NCI-H82 treated with DMSO at 0.1 percent for 48 hours (cell line): ENCODE measurements at regions not wholly inside any gene's neighbourhood (a gene's known extent, or its start where the extent isn't known, plus 50 kb on each side); places are given as distances from the start of the nearest gene placed in this dataset.

Source experiments
- DNase-seq: peaks from one replicate; lab custom pipeline; 2025; ENCODE audit not compliant: unreplicated experiment; lab: John Stamatoyannopoulos, UW

DNA sequence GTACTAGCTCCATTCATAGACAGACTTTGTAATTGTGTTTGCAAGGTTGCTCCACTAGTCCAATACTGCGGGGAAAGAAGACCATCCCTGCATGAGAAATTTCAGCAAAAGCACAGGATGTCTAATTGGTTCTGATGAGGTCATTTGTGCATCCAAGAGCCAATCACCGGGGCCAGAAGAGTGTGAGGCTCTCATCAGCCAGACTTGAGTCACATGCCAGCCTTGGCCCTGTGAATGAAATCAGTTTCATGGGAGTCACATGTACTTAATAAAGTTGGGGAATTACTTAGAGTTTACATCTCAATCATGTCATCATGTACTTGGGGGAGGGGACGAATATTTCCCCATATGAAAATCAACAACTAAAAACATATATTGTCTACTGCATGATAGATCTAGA is 1236.0 kb downstream of the MAT2B start:
- DNase-seq, result no peak

- DNase-seq, result no peak
Observed at GRCh38 chr5:164742025-164742424, 1236.6 kb downstream of the MAT2B start.

- no peak for DNase-seq
Observed at GRCh38 chr5:164746723-164747122, 1241.3 kb downstream of the MAT2B start.

- DNase-seq, result no peak
Observed at GRCh38 chr5:164747371-164747770, 1242.0 kb downstream of the MAT2B start.

DNA sequence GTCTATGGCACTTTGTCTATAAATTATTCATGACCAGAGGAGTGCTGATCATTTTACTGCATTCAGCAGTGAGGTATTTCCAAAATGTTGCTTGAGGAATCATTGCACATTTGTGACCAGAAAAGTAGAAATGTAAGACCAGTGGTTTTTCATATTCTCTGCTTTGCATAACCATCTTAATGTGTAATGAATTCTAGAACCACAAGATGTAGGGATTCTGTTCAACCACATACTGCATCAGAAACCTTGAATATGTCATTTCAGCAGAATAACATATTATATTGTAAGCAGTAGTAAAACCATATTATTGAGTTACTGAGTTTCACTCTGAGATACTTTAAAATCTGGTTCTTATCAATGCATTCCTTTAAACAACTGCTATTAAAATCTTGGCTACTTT is 1243.4 kb downstream of the MAT2B start:
- no peak for DNase-seq

GRCh38 chr5:164753434-164753833 is 1248.0 kb downstream of the MAT2B start:
- no peak for DNase-seq

- DNase-seq, result peak; percentile 18
Observed at GRCh38 chr5:164763206-164763605, 1257.8 kb downstream of the MAT2B start.

- no peak for DNase-seq
Observed at GRCh38 chr5:164772122-164772521, 1266.7 kb downstream of the MAT2B start.

GRCh38 chr5:164784230-164784629 is 1278.8 kb downstream of the MAT2B start:
- DNase-seq, result no peak

- DNase-seq, result no peak
Observed at GRCh38 chr5:164798110-164798509, 1292.7 kb downstream of the MAT2B start.

DNA sequence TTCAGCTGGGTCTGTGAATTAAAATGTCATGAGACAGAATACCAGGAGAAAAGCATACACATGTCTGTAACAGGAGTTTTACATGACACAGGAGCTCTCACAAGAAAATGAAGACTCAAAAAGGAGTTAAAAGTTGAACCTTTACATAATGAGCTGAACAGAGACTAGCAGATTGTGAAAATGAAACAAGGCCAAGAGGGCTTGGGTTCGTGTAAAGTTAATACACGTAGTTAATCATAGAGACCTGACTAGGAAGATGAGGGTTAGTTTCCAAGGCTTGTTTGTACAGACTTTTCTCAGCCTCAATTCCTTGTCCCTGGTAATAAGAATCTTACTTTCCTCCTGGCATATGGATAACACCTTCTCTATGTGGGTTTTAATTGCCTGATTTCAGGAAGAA is 1294.0 kb downstream of the MAT2B start:
- DNase-seq, result no peak

GRCh38 chr5:164801910-164802309 is 1296.5 kb downstream of the MAT2B start:
- DNase-seq, result no peak

GRCh38 chr5:164809821-164810220 is 1304.4 kb downstream of the MAT2B start:
- DNase-seq, result no peak

GRCh38 chr5:164818445-164818844 is 1313.0 kb downstream of the MAT2B start:
- DNase-seq, result no peak

DNA sequence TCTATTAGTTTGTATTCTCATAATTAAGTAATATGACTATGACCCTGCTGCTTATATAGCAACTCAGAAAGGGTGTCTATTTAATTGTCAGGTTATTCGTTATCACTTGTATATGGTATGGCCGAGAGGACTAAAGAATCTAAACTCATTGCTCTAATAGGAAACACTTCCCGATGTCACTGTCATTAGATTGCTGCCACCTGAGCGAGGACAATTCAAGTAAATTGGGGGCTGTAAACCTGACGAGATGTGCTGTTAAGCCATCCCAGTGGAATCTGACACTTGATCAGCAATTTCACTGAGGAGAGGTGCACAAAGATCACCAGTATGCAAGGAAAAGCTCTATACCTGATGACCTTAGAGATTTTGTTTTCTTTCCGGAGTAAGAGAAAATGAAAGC is 1319.3 kb downstream of the MAT2B start:
- DNase-seq, result no peak

DNA sequence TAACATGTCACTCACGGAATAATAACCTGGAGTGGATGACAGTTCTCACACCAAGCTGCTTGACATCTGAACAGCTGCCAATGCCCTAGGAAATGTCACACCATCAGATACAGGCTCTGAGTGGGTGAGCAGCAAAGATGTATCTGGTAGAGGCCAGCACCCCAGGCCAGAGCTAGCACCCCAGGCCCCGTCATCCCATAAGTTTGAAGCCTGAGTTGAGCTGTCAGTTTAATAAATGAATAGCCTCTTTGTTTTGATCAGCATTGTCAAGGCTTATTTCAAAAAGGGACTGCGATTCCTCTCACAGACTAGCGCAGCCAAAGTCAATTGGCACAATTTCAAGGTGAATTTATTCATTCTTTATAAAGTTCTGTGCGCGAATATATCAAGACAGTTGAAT is 1327.1 kb downstream of the MAT2B start:
- no peak for DNase-seq

DNA sequence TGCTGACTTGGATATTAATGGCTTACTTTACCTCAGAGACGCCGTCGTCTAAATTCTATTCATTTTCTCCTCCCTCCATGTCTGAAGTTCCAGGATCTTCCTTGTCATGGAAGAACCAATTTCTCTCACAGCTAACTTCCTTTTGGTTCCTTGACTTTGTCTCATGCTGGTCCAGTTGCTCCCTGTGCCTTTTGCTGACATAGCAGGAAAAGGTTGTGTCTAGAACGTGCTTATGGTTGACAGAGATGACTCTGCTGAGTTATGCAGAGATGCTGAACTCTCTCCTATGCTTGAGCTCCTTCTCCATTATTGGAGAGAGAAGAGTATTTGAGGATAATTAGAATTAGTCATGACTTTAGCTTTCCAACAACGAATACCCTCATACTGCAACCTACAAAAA is 1338.9 kb downstream of the MAT2B start:
- no peak for DNase-seq

GRCh38 chr5:164860896-164861295 is 1355.5 kb downstream of the MAT2B start:
- peak; percentile 82 for DNase-seq

DNA sequence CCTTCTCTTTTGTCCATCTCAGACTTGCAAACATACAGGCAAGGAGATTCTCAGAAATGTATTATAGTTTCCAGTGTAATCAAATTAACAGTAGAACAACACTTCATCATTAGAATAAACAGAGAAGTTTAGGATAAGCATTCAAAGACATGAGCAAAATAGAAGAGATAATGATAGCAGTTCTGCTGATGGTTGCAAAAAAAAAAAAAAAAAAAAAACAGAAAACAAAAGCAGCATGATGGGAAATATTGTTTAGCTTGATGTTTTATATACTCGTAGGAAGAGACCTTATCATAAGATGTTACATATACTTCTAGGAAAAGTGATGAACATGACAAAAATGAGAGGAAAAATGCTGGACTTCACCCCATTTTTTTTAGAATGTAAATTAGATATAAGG is 1356.2 kb downstream of the MAT2B start:
- DNase-seq, result no peak

GRCh38 chr5:164868761-164869160 is 1363.3 kb downstream of the MAT2B start:
- no peak for DNase-seq

DNA sequence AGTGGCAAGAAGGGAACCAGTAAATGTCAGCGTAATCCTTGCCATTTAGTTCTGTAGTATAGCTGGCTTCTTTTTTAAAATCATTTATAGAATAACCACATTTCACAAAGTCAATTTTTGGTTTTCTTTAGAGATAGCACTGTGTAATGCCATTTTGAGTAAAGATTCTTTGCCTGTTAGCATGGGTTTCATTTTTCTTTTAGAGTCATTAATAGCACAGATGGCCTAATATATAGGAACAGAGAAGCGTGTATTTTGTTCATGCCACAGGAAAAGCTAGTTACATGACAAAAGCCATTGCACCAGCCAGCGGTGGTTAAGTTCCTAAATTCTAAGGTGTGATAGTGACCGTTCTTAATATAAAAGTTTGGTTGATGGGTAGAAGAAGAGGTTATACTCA is 1363.9 kb downstream of the MAT2B start:
- no peak for DNase-seq

DNA sequence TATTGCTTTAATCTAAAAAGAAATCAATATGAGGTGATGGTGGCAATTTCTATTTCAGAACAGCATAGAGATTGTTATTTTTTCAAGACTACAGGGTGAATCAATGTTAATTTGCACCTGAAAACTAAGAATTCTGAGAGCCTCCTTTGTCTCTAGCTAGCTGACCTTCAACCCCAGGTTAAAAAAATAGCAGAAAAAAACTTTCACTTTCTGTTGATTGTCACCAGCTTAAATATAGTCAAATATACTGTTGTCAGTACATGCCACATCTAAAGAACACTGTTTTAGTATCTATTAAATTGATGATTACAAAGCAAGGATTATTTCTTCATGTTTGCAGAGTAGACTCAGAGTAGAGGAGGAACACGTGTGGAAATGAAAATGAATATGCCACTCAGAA is 1371.4 kb downstream of the MAT2B start:
- DNase-seq, result no peak

- DNase-seq, result no peak
Observed at GRCh38 chr5:164881442-164881841, 1376.0 kb downstream of the MAT2B start.

DNA sequence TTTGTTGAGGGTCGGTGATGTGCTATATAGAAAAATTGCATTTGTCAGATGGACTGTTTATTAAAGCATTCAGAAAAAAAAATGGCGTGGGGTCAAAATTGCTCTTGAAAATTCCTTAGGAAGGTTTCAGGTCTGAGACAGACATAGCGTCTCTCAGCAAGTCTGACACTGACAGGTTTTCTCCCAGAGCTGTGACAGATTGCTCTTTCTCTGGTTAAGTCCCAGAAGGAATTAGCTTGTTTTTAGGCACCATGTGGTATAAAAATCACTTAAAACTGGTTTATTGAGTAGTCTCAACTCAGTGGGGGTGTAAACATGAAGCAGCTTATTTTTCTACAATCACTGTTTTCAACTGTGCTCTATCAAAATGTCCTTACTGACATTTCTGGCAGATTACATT is 1379.8 kb downstream of the MAT2B start:
- peak; percentile 50 for DNase-seq
